ENCODE measurements at regions not wholly inside any gene's neighbourhood (a gene's known extent, or its start where the extent isn't known, plus 50 kb on each side); places are given as distances from the start of the nearest gene placed in this dataset.

DNA sequence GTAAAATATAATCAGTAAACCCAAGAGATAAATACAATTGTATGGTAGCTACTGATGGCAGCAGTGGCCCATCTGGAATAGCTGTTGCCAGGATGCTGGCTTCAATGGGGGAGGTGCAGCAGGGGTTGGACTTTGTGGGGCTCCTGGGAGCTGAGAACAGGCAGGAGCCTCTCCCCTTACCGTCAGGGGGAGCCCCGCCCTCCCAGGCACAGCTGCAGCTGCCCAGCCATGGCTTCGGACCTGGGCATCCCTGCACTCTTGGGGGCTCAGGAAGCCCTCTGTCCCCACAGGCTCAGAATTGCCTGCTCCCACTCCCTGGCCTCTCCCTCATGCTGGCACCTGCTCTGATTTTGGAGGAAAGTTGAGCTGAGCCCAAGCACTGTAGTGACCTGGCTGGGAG lies 741.1 kb downstream of the CDH11 start:
- TF ChIP-seq, protein P1, sequence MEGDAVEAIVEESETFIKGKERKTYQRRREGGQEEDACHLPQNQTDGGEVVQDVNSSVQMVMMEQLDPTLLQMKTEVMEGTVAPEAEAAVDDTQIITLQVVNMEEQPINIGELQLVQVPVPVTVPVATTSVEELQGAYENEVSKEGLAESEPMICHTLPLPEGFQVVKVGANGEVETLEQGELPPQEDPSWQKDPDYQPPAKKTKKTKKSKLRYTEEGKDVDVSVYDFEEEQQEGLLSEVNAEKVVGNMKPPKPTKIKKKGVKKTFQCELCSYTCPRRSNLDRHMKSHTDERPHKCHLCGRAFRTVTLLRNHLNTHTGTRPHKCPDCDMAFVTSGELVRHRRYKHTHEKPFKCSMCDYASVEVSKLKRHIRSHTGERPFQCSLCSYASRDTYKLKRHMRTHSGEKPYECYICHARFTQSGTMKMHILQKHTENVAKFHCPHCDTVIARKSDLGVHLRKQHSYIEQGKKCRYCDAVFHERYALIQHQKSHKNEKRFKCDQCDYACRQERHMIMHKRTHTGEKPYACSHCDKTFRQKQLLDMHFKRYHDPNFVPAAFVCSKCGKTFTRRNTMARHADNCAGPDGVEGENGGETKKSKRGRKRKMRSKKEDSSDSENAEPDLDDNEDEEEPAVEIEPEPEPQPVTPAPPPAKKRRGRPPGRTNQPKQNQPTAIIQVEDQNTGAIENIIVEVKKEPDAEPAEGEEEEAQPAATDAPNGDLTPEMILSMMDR (IDR thresholded peaks at IDR 0.05), result no peak
- TF ChIP-seq EP300 (IDR thresholded peaks at IDR 0.05) (no peak), POLR2A (IDR thresholded peaks at IDR 0.05) (no peak), POLR2AphosphoS5 (IDR thresholded peaks at IDR 0.05) (no peak)
